Hepatocyte (in vitro differentiated cells): ENCODE measurements at regions not wholly inside any gene's neighbourhood (a gene's known extent, or its start where the extent isn't known, plus 50 kb on each side); places are given as distances from the start of the nearest gene placed in this dataset.

Source experiments
- DNase-seq: peaks from one replicate; pipeline ENCODE4 v3.0.0-alpha.2; 2016; ENCODE audit warnings: low spot score
- H2AFZ ChIP-seq: fragments of 200-600 bp; sonication (generic); 2 replicates; pipeline ENCODE4 v1.6.0; 2016; ENCODE audit warnings: antibody characterized with exemption, mild to moderate bottlenecking
- H3K27ac ChIP-seq: fragments of 200-600 bp; sonication (generic); 2 replicates; pipeline ENCODE4 v1.5.1; 2016; ENCODE audit warnings: mild to moderate bottlenecking
- H3K27me3 ChIP-seq: fragments of 200-600 bp; sonication (generic); 2 replicates; pipeline ENCODE4 v1.6.1; 2016
- H3K36me3 ChIP-seq: fragments of 200-600 bp; sonication (generic); replicated peaks from 2 replicates; pipeline ENCODE4 v1.5.1; 2016; ENCODE audit warnings: low read depth; ENCODE audit not compliant: insufficient read depth
- H3K4me1 ChIP-seq: fragments of 200-600 bp; sonication (generic); 2 replicates; pipeline ENCODE4 v1.5.1; 2016; ENCODE audit warnings: mild to moderate bottlenecking, moderate library complexity; ENCODE audit not compliant: insufficient read depth
- H3K4me2 ChIP-seq: fragments of 200-600 bp; sonication (generic); 2 replicates; pipeline ENCODE4 v1.6.0; 2016
- H3K4me3 ChIP-seq: fragments of 200-600 bp; sonication (generic); 2 replicates; pipeline ENCODE4 v1.5.1; 2016; ENCODE audit warnings: mild to moderate bottlenecking
- H3K79me2 ChIP-seq: fragments of 200-600 bp; sonication (generic); 2 replicates; pipeline ENCODE4 v1.6.0; 2017; ENCODE audit warnings: mild to moderate bottlenecking
- H3K9me2 ChIP-seq: fragments of 200-600 bp; sonication (generic); replicated peaks from 2 replicates; pipeline ENCODE4 v1.6.0; 2017; ENCODE audit warnings: mild to moderate bottlenecking; ENCODE audit not compliant: insufficient read depth
- H3K9me3 ChIP-seq: fragments of 200-600 bp; sonication (generic); 2 replicates; pipeline ENCODE4 v1.5.1; 2016; ENCODE audit warnings: low read depth, mild to moderate bottlenecking
- H4K20me1 ChIP-seq: fragments of 200-600 bp; sonication (generic); 2 replicates; pipeline ENCODE4 v1.6.0; 2016; ENCODE audit warnings: mild to moderate bottlenecking; ENCODE audit not compliant: insufficient read depth, poor library complexity, severe bottlenecking
- EZH2 ChIP-seq: fragments of 200-600 bp; sonication (generic); IDR thresholded peaks from 2 replicates; pipeline ENCODE4 v1.6.1; 2016; ENCODE audit warnings: antibody characterized with exemption, mild to moderate bottlenecking, borderline replicate concordance
- EZH2phosphoT487 ChIP-seq: fragments of 200-600 bp; sonication (generic); IDR thresholded peaks from one replicate; pipeline ENCODE4 v1.6.1; 2018; ENCODE audit warnings: antibody characterized with exemption, mild to moderate bottlenecking, low read depth, moderate library complexity; ENCODE audit not compliant: unreplicated experiment, severe bottlenecking
- WGBS: methylation state at CpG from one replicate; pipeline ENCODE4 v1.1.6; 2016; ENCODE audit warnings: low lambda C conversion rate; ENCODE audit errors: missing lambda C conversion rate; 5-methylcytosine and 5-hydroxymethylcytosine counted together
- TF ChIP-seq, protein P1 (sequence below): fragments of 200-600 bp; sonication (generic); IDR thresholded peaks from 2 replicates; pipeline ENCODE4 v1.5.1; 2016; ENCODE audit warnings: antibody characterized with exemption, mild to moderate bottlenecking; ENCODE audit not compliant: poor library complexity

GRCh38 chr2:7430421-7430868, 513.2 kb downstream of the RNF144A start:
- no peak overlapping the region for H3K27ac ChIP-seq
- H3K4me3 ChIP-seq: no peak overlapping the region
- WGBS: 73% methylated on average over 10 of the region's 10 CpGs
- H3K9me3 ChIP-seq: no peaks in the 10 kb centered on the region
- no peaks in the 10 kb centered on the region for H3K9me2 ChIP-seq
- H3K4me1 ChIP-seq: peaks cover 12% of the 10 kb centered on the region
- H3K4me2 ChIP-seq: peak overlapping the region; percentile 96
- no peak for TF ChIP-seq EZH2
- TF ChIP-seq, protein P1, sequence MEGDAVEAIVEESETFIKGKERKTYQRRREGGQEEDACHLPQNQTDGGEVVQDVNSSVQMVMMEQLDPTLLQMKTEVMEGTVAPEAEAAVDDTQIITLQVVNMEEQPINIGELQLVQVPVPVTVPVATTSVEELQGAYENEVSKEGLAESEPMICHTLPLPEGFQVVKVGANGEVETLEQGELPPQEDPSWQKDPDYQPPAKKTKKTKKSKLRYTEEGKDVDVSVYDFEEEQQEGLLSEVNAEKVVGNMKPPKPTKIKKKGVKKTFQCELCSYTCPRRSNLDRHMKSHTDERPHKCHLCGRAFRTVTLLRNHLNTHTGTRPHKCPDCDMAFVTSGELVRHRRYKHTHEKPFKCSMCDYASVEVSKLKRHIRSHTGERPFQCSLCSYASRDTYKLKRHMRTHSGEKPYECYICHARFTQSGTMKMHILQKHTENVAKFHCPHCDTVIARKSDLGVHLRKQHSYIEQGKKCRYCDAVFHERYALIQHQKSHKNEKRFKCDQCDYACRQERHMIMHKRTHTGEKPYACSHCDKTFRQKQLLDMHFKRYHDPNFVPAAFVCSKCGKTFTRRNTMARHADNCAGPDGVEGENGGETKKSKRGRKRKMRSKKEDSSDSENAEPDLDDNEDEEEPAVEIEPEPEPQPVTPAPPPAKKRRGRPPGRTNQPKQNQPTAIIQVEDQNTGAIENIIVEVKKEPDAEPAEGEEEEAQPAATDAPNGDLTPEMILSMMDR: no peak
- TF ChIP-seq EZH2phosphoT487: no peak
- H3K27me3 ChIP-seq: peaks cover 9% of the 10 kb centered on the region
- H3K36me3 ChIP-seq: no peaks in the 10 kb centered on the region
- no peaks in the 10 kb centered on the region for H4K20me1 ChIP-seq
- H2AFZ ChIP-seq: peak overlapping the region; percentile 91
- H3K79me2 ChIP-seq: no peaks in the 10 kb centered on the region
- no peak for DNase-seq

DNA sequence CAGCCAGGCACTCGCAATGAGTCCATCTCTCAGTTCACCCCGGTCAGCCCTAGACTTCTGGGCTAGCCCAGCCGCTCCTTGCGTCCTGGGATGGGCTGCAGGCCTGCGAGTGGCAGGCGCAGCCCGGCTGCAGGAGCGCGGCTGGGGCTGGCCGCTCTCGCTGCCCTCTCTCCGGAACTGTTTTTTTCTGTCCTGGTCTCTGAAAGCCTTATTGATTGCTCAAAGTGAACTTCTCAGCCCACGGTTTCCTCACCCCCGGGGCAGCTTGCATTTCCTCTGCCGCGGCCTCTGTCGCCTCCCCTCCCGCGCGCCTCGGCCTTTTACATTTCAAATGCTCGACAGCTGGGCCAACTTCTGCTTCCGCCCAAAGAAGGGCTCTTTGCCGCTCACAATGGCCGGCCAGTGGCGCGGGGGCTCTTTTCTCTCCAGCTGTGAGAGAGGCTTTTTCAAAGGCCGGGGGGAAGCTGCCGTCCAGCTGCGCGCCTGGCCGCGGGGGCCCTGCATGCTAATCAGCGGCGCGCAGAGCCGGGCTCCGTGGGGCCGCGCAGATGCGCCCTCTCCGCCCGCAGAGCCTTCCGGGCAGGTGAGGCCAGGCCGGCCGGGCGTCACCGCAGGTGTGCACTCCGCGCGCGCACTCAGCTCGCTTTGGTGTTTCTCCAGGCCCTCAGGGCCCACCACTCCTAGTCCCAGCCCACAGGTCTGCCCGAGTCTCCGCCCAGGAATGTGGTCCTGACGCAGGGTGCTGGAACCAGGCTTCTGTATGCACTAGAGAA, 513.8 kb downstream of the RNF144A start:
- H3K79me2 ChIP-seq: no peaks in the 10 kb centered on the region
- peak overlapping the region; percentile 91 for H2AFZ ChIP-seq
- H3K36me3 ChIP-seq: no peaks in the 10 kb centered on the region
- TF ChIP-seq EZH2phosphoT487 (no peak), EZH2 (no peak)
- TF ChIP-seq, protein P1: peak; percentile 2
- H3K27me3 ChIP-seq: peaks cover 7% of the 10 kb centered on the region
- no peaks in the 10 kb centered on the region for H3K9me3 ChIP-seq
- H3K9me2 ChIP-seq: no peaks in the 10 kb centered on the region
- H3K27ac ChIP-seq: peak overlapping the region; percentile 66
- H3K4me3 ChIP-seq: peak overlapping the region; percentile 9
- H4K20me1 ChIP-seq: no peaks in the 10 kb centered on the region
- WGBS: 10% methylated on average over 55 of the region's 56 CpGs
- DNase-seq: peak; percentile 76
- H3K4me2 ChIP-seq: peak overlapping the region; percentile 96
- peaks cover 12% of the 10 kb centered on the region for H3K4me1 ChIP-seq

DNA sequence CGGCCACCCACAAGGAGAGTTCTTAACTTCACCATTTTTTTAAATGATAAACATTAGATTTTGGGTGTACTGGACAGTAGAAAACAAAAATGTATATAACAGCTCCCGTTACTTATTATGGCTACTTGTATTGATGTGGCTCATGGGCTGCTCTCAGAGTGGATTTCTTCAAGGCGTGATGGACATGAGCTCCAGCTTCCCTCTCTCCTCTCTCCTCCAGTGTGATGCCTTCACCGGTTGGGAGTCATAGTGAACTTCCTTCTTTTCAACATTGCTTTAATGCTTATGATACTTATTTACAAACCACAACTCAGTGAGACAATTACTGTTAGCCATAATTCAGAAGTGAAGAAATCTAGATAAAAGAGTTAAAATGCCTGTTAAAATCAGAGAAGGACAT, 515.2 kb downstream of the RNF144A start:
- TF ChIP-seq EZH2: no peak
- TF ChIP-seq, protein P1: no peak
- no peak for TF ChIP-seq EZH2phosphoT487
- DNase-seq: no peak
- Histone ChIP-seq H3K4me2 (no peak overlapping the region), H3K9me3 (no peaks in the 10 kb centered on the region), H3K36me3 (no peaks in the 10 kb centered on the region), H3K79me2 (no peaks in the 10 kb centered on the region), H3K4me1 (peaks cover 12% of the 10 kb centered on the region), H2AFZ (no peak overlapping the region), H3K27ac (no peak overlapping the region), H3K9me2 (no peaks in the 10 kb centered on the region), H4K20me1 (no peaks in the 10 kb centered on the region), H3K27me3 (peaks cover 5% of the 10 kb centered on the region), H3K4me3 (no peak overlapping the region)
- 98% methylated on average over 4 of the region's 4 CpGs for WGBS
